ENCODE measurements at regions not wholly inside any gene's neighbourhood (a gene's known extent, or its start where the extent isn't known, plus 50 kb on each side); places are given as distances from the start of the nearest gene placed in this dataset.

DNA sequence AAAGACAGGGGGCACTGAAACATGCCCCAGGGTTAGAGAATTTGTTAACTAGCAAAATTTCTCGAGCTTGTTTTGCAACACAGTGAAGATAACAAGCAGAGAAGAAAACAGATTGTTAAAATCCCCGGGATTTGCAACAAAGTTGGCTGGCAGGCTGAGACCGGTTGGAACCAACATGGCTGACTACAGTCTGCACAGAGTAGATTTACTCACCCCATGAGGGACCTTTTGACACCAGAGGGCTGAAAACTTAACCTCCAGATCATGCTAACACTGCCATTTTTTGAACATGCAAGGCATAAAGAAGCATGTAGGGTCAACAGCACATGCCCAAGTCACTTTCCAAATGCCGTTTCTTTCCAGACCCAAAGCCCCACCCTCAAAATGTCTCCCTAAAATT, 95.2 kb upstream of the TMEM26 start:
- Mint-ChIP-seq H3K4me1 (ENCODE audit: low read depth, unreplicated experiment) (no peaks in the 10 kb centered on the region), H3K27me3 (ENCODE audit: unreplicated experiment) (peaks cover 34% of the 10 kb centered on the region), H3K36me3 (ENCODE audit: insufficient read depth, unreplicated experiment) (no peaks in the 10 kb centered on the region), H3K4me3 (ENCODE audit: low read depth, unreplicated experiment) (no peak overlapping the region), H3K27ac (ENCODE audit: unreplicated experiment) (no peak overlapping the region), H3K9me3 (ENCODE audit: low read depth, unreplicated experiment) (no peaks in the 10 kb centered on the region)
- intact Hi-C loops (cut with micrococcal nuclease; ENCODE audit: unreplicated experiment) = no loop called here
- CTCF ChIA-PET = no interaction called here
- no peak for DNase-seq
- no TSS peak for BruUV-seq (replicated peaks)
- TF ChIP-seq, protein P1, sequence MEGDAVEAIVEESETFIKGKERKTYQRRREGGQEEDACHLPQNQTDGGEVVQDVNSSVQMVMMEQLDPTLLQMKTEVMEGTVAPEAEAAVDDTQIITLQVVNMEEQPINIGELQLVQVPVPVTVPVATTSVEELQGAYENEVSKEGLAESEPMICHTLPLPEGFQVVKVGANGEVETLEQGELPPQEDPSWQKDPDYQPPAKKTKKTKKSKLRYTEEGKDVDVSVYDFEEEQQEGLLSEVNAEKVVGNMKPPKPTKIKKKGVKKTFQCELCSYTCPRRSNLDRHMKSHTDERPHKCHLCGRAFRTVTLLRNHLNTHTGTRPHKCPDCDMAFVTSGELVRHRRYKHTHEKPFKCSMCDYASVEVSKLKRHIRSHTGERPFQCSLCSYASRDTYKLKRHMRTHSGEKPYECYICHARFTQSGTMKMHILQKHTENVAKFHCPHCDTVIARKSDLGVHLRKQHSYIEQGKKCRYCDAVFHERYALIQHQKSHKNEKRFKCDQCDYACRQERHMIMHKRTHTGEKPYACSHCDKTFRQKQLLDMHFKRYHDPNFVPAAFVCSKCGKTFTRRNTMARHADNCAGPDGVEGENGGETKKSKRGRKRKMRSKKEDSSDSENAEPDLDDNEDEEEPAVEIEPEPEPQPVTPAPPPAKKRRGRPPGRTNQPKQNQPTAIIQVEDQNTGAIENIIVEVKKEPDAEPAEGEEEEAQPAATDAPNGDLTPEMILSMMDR (IDR thresholded peaks at IDR 0.05; ENCODE audit: unreplicated experiment) = no peak

DNA sequence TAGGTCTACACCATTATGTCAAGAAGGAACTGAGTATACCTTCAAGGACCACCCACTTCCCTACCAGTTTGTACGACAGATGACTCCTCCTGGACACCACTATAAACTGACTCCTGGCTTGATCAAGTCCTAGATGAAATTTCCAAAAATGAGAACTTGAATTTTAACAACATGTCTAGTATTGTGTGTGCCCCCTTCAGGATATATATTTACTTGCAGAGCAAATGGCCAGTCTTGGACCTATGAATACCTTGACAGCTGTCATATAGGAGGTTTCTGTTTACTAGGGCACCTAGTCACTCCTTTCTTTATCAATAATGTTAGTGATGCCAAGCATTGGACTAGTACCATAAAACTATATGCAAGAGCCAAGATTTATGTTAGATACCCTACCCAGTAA, 94.1 kb upstream of the TMEM26 start:
- peaks cover 33% of the 10 kb centered on the region for H3K27me3 Mint-ChIP-seq (ENCODE audit: unreplicated experiment)
- CTCF ChIA-PET = no interaction called here
- H3K36me3 Mint-ChIP-seq (ENCODE audit: insufficient read depth, unreplicated experiment) = no peaks in the 10 kb centered on the region
- no TSS peak for BruUV-seq (replicated peaks)
- H3K4me1 Mint-ChIP-seq (ENCODE audit: low read depth, unreplicated experiment) = no peaks in the 10 kb centered on the region
- H3K27ac Mint-ChIP-seq (ENCODE audit: unreplicated experiment) = no peak overlapping the region
- no peaks in the 10 kb centered on the region for H3K9me3 Mint-ChIP-seq (ENCODE audit: low read depth, unreplicated experiment)
- TF ChIP-seq, protein P1 (IDR thresholded peaks at IDR 0.05; ENCODE audit: unreplicated experiment) = no peak
- H3K4me3 Mint-ChIP-seq (ENCODE audit: low read depth, unreplicated experiment) = no peak overlapping the region
- DNase-seq = no peak
- intact Hi-C loops (cut with micrococcal nuclease; ENCODE audit: unreplicated experiment) = no loop called here

DNA sequence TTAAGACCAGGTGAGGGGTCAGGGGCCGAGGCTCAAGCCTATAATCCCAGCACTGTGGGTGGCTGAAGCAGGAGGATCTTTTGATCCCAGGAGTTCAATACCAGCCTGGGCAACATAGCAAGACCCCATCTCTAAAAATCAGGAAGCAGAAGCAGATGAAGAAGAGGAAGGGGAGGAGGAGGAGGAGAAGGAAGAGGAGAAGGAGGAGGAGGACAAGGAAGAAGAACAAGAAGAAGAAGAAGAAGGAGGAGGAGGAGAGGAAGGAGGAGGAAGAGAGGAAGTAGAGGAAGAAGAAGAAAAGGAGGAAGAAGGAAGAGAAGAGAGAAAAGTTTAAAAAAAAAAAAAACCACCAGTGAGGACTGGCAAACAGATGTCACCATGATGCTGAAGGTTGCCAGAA, 92.0 kb upstream of the TMEM26 start:
- no peak for DNase-seq
- no peaks in the 10 kb centered on the region for H3K9me3 Mint-ChIP-seq (ENCODE audit: low read depth, unreplicated experiment)
- TF ChIP-seq, protein P1 (IDR thresholded peaks at IDR 0.05; ENCODE audit: unreplicated experiment) = no peak
- no peaks in the 10 kb centered on the region for H3K36me3 Mint-ChIP-seq (ENCODE audit: insufficient read depth, unreplicated experiment)
- no TSS peak for BruUV-seq (replicated peaks)
- peaks cover 32% of the 10 kb centered on the region for H3K27me3 Mint-ChIP-seq (ENCODE audit: unreplicated experiment)
- intact Hi-C loops (cut with micrococcal nuclease; ENCODE audit: unreplicated experiment) = no loop called here
- H3K27ac Mint-ChIP-seq (ENCODE audit: unreplicated experiment) = no peak overlapping the region
- CTCF ChIA-PET = no interaction called here
- H3K4me1 Mint-ChIP-seq (ENCODE audit: low read depth, unreplicated experiment) = no peaks in the 10 kb centered on the region
- H3K4me3 Mint-ChIP-seq (ENCODE audit: low read depth, unreplicated experiment) = no peak overlapping the region

DNA sequence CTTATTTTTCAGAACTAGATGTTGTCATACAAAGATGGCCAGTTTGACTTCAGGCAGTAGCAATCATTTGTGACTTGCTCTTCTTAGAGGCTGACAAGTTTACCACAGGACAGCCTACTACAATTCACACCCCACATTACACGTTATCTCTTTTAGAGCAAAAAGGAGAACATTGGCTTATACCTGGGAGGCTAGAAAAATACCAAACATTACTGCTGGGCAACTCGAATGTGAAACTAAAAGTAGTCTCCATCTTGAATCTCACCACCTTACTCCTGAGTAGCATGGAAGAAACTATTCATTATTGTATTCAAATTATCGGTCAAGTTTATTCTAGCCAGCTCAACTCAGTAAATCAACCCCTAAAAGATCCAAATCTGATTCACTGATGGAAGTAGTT, 90.7 kb upstream of the TMEM26 start:
- peaks cover 32% of the 10 kb centered on the region for H3K27me3 Mint-ChIP-seq (ENCODE audit: unreplicated experiment)
- H3K9me3 Mint-ChIP-seq (ENCODE audit: low read depth, unreplicated experiment) = no peaks in the 10 kb centered on the region
- CTCF ChIA-PET = no interaction called here
- no peak for DNase-seq
- intact Hi-C loops (cut with micrococcal nuclease; ENCODE audit: unreplicated experiment) = no loop called here
- H3K4me1 Mint-ChIP-seq (ENCODE audit: low read depth, unreplicated experiment) = no peaks in the 10 kb centered on the region
- H3K4me3 Mint-ChIP-seq (ENCODE audit: low read depth, unreplicated experiment) = no peak overlapping the region
- TF ChIP-seq, protein P1 (IDR thresholded peaks at IDR 0.05; ENCODE audit: unreplicated experiment) = no peak
- H3K36me3 Mint-ChIP-seq (ENCODE audit: insufficient read depth, unreplicated experiment) = no peaks in the 10 kb centered on the region
- no peak overlapping the region for H3K27ac Mint-ChIP-seq (ENCODE audit: unreplicated experiment)
- no TSS peak for BruUV-seq (replicated peaks)

DNA sequence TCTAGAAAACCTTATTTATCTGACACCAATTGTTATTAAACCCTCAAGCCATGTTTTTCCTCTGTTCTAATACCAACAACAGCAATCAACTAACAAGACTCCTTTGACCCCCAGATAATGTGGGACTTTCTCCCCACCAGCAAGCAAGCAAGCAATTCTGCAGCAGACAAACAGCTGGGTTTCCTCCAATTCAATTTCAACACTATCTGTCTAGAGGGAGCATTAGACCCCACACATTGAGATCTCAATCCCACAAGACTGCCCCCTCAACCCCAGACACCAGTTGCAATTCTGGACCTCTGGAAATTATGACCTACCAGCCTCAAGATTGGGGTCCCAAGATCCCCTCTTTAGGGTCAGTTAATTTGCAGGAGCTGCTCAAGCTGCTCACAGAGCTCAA, 89.4 kb upstream of the TMEM26 start:
- Mint-ChIP-seq H3K27ac (ENCODE audit: unreplicated experiment) (no peak overlapping the region), H3K36me3 (ENCODE audit: insufficient read depth, unreplicated experiment) (no peaks in the 10 kb centered on the region), H3K4me3 (ENCODE audit: low read depth, unreplicated experiment) (no peak overlapping the region), H3K9me3 (ENCODE audit: low read depth, unreplicated experiment) (no peaks in the 10 kb centered on the region), H3K27me3 (ENCODE audit: unreplicated experiment) (peaks cover 32% of the 10 kb centered on the region), H3K4me1 (ENCODE audit: low read depth, unreplicated experiment) (no peaks in the 10 kb centered on the region)
- intact Hi-C loops (cut with micrococcal nuclease; ENCODE audit: unreplicated experiment) = no loop called here
- TF ChIP-seq, protein P1 (IDR thresholded peaks at IDR 0.05; ENCODE audit: unreplicated experiment) = no peak
- no TSS peak for BruUV-seq (replicated peaks)
- CTCF ChIA-PET = no interaction called here
- DNase-seq = no peak
